NOMO-1 (cell line): ENCODE measurements at regions not wholly inside any gene's neighbourhood (a gene's known extent, or its start where the extent isn't known, plus 50 kb on each side); places are given as distances from the start of the nearest gene placed in this dataset.

Source experiments
- DNase-seq, 2 experiments: peaks; one replicate each; lab custom pipeline; 2025; ENCODE audit not compliant: unreplicated experiment in 2 of 2; lab: John Stamatoyannopoulos, UW

GRCh38 chr14:26925876-26926584, 328.2 kb upstream of the NOVA1 start:
- no peak for DNase-seq

GRCh38 chr14:26926585-26926984, 328.8 kb upstream of the NOVA1 start:
- no peak for DNase-seq

- no peak for DNase-seq
Measured at GRCh38 chr14:26928019-26928418, 330.2 kb upstream of the NOVA1 start.

- no peak for DNase-seq
Measured at GRCh38 chr14:26929361-26929760, 331.5 kb upstream of the NOVA1 start.

- no peak for DNase-seq
Measured at GRCh38 chr14:26930576-26930975, 332.7 kb upstream of the NOVA1 start.

GRCh38 chr14:26932606-26933005, 334.8 kb upstream of the NOVA1 start:
- DNase-seq: no peak

- no peak for DNase-seq
Measured at GRCh38 chr14:26933431-26933830, 335.6 kb upstream of the NOVA1 start.

GRCh38 chr14:26934151-26934550, 336.3 kb upstream of the NOVA1 start:
- no peak for DNase-seq

- DNase-seq: no peak
Measured at GRCh38 chr14:26935733-26936132, 337.9 kb upstream of the NOVA1 start.

GRCh38 chr14:26938054-26938453, 340.2 kb upstream of the NOVA1 start:
- DNase-seq: no peak

- DNase-seq: no peak
Measured at GRCh38 chr14:26939755-26940154, 341.9 kb upstream of the NOVA1 start.

- DNase-seq: no peak
Measured at GRCh38 chr14:26941521-26941920, 343.7 kb upstream of the NOVA1 start.

GRCh38 chr14:26947265-26947664, 349.4 kb upstream of the NOVA1 start:
- DNase-seq: no peak

GRCh38 chr14:26959437-26959836, 361.6 kb upstream of the NOVA1 start:
- DNase-seq: no peak

- no peak for DNase-seq
Measured at GRCh38 chr14:26959972-26960660, 362.3 kb upstream of the NOVA1 start.

- no peak for DNase-seq
Measured at GRCh38 chr14:26963711-26964110, 365.9 kb upstream of the NOVA1 start.

- no peak for DNase-seq
Measured at GRCh38 chr14:26965490-26965889, 367.7 kb upstream of the NOVA1 start.

- no peak for DNase-seq
Measured at GRCh38 chr14:26966908-26967307, 369.1 kb upstream of the NOVA1 start.

GRCh38 chr14:26974965-26975364, 377.1 kb upstream of the NOVA1 start:
- no peak for DNase-seq

- no peak for DNase-seq
Measured at GRCh38 chr14:26982071-26982470, 384.2 kb upstream of the NOVA1 start.

- DNase-seq: peak in 1 of 2 experiments; percentile 16
Measured at GRCh38 chr14:26984311-26985177, 386.7 kb upstream of the NOVA1 start.
